ENCODE measurements at regions not wholly inside any gene's neighbourhood (a gene's known extent, or its start where the extent isn't known, plus 50 kb on each side); places are given as distances from the start of the nearest gene placed in this dataset.

- TF ChIP-seq POLR2A (IDR thresholded peaks at IDR 0.05), result no peak
- no peak for TF ChIP-seq EP300 (IDR thresholded peaks at IDR 0.05)
- no peak for TF ChIP-seq CTCF (IDR thresholded peaks at IDR 0.05)
Measured at GRCh38 chr14:53845813-53846693, 110.6 kb downstream of the BMP4 start.

Measured in ovary (tissue), 3 donors.